Neural crest cell (in vitro differentiated cells): ENCODE measurements at regions not wholly inside any gene's neighbourhood (a gene's known extent, or its start where the extent isn't known, plus 50 kb on each side); places are given as distances from the start of the nearest gene placed in this dataset.
A peak's percentile ranks its signal among the peaks of the same experiment; 100 is the strongest.

Experiments used
- DNase-seq: peaks from one replicate; pipeline ENCODE4 v3.0.0; 2021; ENCODE audit warnings: low read depth, mixed read lengths, low spot score
- H3K27ac Mint-ChIP-seq: one replicate; pipeline ENCODE4 v1.8.0; 2021; ENCODE audit warnings: mild to moderate bottlenecking, mixed read lengths; ENCODE audit not compliant: unreplicated experiment
- H3K27me3 Mint-ChIP-seq: 2 replicates; pipeline ENCODE4 v1.8.0; 2021; ENCODE audit warnings: low read depth, mild to moderate bottlenecking, mixed read lengths
- H3K36me3 Mint-ChIP-seq: 2 replicates; pipeline ENCODE4 v1.8.0; 2021; ENCODE audit warnings: low read depth, mild to moderate bottlenecking, mixed read lengths
- H3K4me1 Mint-ChIP-seq: 2 replicates; pipeline ENCODE4 v1.8.0; 2021; ENCODE audit warnings: mixed read lengths
- H3K4me3 Mint-ChIP-seq: one replicate; pipeline ENCODE4 v1.8.0; 2021; ENCODE audit warnings: mild to moderate bottlenecking, mixed read lengths
- H3K9me3 Mint-ChIP-seq: 2 replicates; pipeline ENCODE4 v1.8.0; 2021; ENCODE audit warnings: mixed read lengths
- CTCF ChIP-seq: fragments of 200-600 bp; sonication (generic); conservative IDR thresholded peaks from 2 replicates; pipeline ENCODE4 v1.5.0; 2021; ENCODE audit warnings: antibody characterized with exemption, mild to moderate bottlenecking

- Mint-ChIP-seq H3K36me3 (no peaks in the 10 kb centered on the region), H3K4me3 (no peak overlapping the region), H3K27ac (no peak overlapping the region), H3K9me3 (no peaks in the 10 kb centered on the region), H3K4me1 (peaks cover 30% of the 10 kb centered on the region), H3K27me3 (no peaks in the 10 kb centered on the region)
- TF ChIP-seq CTCF: no peak
- DNase-seq: no peak
Measured at GRCh38 chr2:43160778-43161177, 65.6 kb downstream of the ZFP36L2 start.

GRCh38 chr2:43159797-43160196 is 66.6 kb downstream of the ZFP36L2 start:
- DNase-seq: no peak
- Mint-ChIP-seq H3K27ac (no peak overlapping the region), H3K27me3 (no peaks in the 10 kb centered on the region), H3K9me3 (no peaks in the 10 kb centered on the region), H3K4me3 (no peak overlapping the region), H3K36me3 (no peaks in the 10 kb centered on the region), H3K4me1 (peaks cover 30% of the 10 kb centered on the region)
- TF ChIP-seq CTCF: no peak

- Mint-ChIP-seq H3K4me1 (peaks cover 25% of the 10 kb centered on the region), H3K36me3 (no peaks in the 10 kb centered on the region), H3K27ac (peak overlapping the region; percentile 81), H3K9me3 (no peaks in the 10 kb centered on the region), H3K27me3 (no peaks in the 10 kb centered on the region), H3K4me3 (no peak overlapping the region)
- DNase-seq: no peak
- TF ChIP-seq CTCF: no peak
Measured at GRCh38 chr2:43158259-43158880, 68.0 kb downstream of the ZFP36L2 start.

- no peak for DNase-seq
- peaks cover 18% of the 10 kb centered on the region for H3K4me1 Mint-ChIP-seq
- TF ChIP-seq CTCF: no peak
- no peaks in the 10 kb centered on the region for H3K36me3 Mint-ChIP-seq
- H3K27ac Mint-ChIP-seq: no peak overlapping the region
- H3K27me3 Mint-ChIP-seq: no peaks in the 10 kb centered on the region
- H3K9me3 Mint-ChIP-seq: no peaks in the 10 kb centered on the region
- H3K4me3 Mint-ChIP-seq: no peak overlapping the region
Measured at GRCh38 chr2:43157506-43158246, 68.7 kb downstream of the ZFP36L2 start.

- no peak for TF ChIP-seq CTCF
- H3K36me3 Mint-ChIP-seq: no peaks in the 10 kb centered on the region
- no peak overlapping the region for H3K4me3 Mint-ChIP-seq
- no peaks in the 10 kb centered on the region for H3K9me3 Mint-ChIP-seq
- H3K27ac Mint-ChIP-seq: peak overlapping the region; percentile 6
- H3K27me3 Mint-ChIP-seq: no peaks in the 10 kb centered on the region
- no peak for DNase-seq
- peaks cover 20% of the 10 kb centered on the region for H3K4me1 Mint-ChIP-seq
Measured at GRCh38 chr2:43155851-43156411, 70.5 kb downstream of the ZFP36L2 start.
